Fibroblast of the aortic adventitia (primary cell): ENCODE measurements at regions not wholly inside any gene's neighbourhood (a gene's known extent, or its start where the extent isn't known, plus 50 kb on each side); places are given as distances from the start of the nearest gene placed in this dataset.

Experiments used
- DNase-seq: peaks from one replicate; pipeline ENCODE4 v3.0.0-alpha.2; 2010; ENCODE audit warnings: low read depth
- H3K4me3 ChIP-seq: 2 replicates; pipeline ENCODE4 v1.5.1; 2011; ENCODE audit warnings: low read depth, mild to moderate bottlenecking, control low read depth, low read length, moderate library complexity
- CTCF ChIP-seq: IDR thresholded peaks from 2 replicates; pipeline ENCODE4 v1.5.1; 2011; ENCODE audit warnings: mild to moderate bottlenecking, low read length, control low read depth, inconsistent platforms; ENCODE audit not compliant: insufficient read depth

- no peak for DNase-seq
- no peak overlapping the region for H3K4me3 ChIP-seq
- no peak for TF ChIP-seq CTCF
Observed at GRCh38 chr18:10023853-10024570, 110.2 kb downstream of the VAPA start.

GRCh38 chr18:10025711-10026670 lies 112.2 kb downstream of the VAPA start:
- peak; percentile 85 for DNase-seq
- no peak for TF ChIP-seq CTCF
- H3K4me3 ChIP-seq, result no peak overlapping the region

GRCh38 chr18:10027031-10027430 lies 113.2 kb downstream of the VAPA start:
- no peak for TF ChIP-seq CTCF
- no peak for DNase-seq
- H3K4me3 ChIP-seq, result no peak overlapping the region

GRCh38 chr18:10027461-10027860 lies 113.6 kb downstream of the VAPA start:
- no peak overlapping the region for H3K4me3 ChIP-seq
- no peak for TF ChIP-seq CTCF
- DNase-seq, result no peak

GRCh38 chr18:10029711-10030110 lies 115.9 kb downstream of the VAPA start:
- no peak for DNase-seq
- no peak for TF ChIP-seq CTCF
- no peak overlapping the region for H3K4me3 ChIP-seq

- no peak overlapping the region for H3K4me3 ChIP-seq
- peak; percentile 35 for DNase-seq
- TF ChIP-seq CTCF, result no peak
Observed at GRCh38 chr18:10030816-10031541, 117.2 kb downstream of the VAPA start.
